OCI-LY7 (cell line): ENCODE measurements at regions not wholly inside any gene's neighbourhood (a gene's known extent, or its start where the extent isn't known, plus 50 kb on each side); places are given as distances from the start of the nearest gene placed in this dataset.

Experiments
- BruUV-seq: library from RNA; stranded (reverse); fragments of 400-500 nt; replicated peaks from 2 replicates; lab custom pipeline; 2021; lab: Mats Ljungman, UMichigan
- CTCF ChIA-PET: fragments of 300-600 bp; sonication (Branson Sonifier 250); formaldehyde crosslinking; loops from one replicate; lab custom pipeline; 2022; ENCODE audit warnings: antibody characterized with exemption; ENCODE audit not compliant: unreplicated experiment; lab: Charles Lee
- POLR2A ChIA-PET: fragments of 300-600 bp; sonication (Branson Sonifier 250); formaldehyde crosslinking; loops from one replicate; lab custom pipeline; 2022; ENCODE audit warnings: antibody characterized with exemption; lab: Charles Lee
- DNase-seq: peaks from one replicate; pipeline ENCODE4 v3.0.0-alpha.2; 2015; ENCODE audit warnings: low spot score
- H2AFZ ChIP-seq: fragments of 200-600 bp; sonication (generic), shearing (Covaris generic); 2 replicates; pipeline ENCODE4 v1.6.1; 2014; ENCODE audit warnings: mild to moderate bottlenecking, antibody characterized with exemption, low read length, moderate library complexity
- H3K27ac ChIP-seq: fragments of 200-600 bp; sonication (generic); 2 replicates; pipeline ENCODE4 v1.5.1; 2014; ENCODE audit warnings: mixed run types, low read depth, mild to moderate bottlenecking, moderate library complexity, low read length, inconsistent platforms; ENCODE audit not compliant: poor library complexity, severe bottlenecking
- H3K36me3 ChIP-seq: fragments of 200-600 bp; sonication (generic); 2 replicates; pipeline ENCODE4 v1.6.1; 2014; ENCODE audit warnings: mild to moderate bottlenecking, antibody characterized with exemption, low read length, moderate library complexity, mixed read lengths; ENCODE audit not compliant: insufficient read depth
- H3K4me1 ChIP-seq: fragments of 200-600 bp; sonication (generic); 2 replicates; pipeline ENCODE4 v1.5.1; 2014; ENCODE audit warnings: mild to moderate bottlenecking, low read length; ENCODE audit not compliant: insufficient read depth, poor library complexity, severe bottlenecking
- H3K4me2 ChIP-seq: fragments of 200-600 bp; sonication (generic); 2 replicates; pipeline ENCODE4 v1.6.1; 2014; ENCODE audit warnings: mild to moderate bottlenecking, low read length
- H3K4me3 ChIP-seq: fragments of 200-600 bp; sonication (generic); 2 replicates; pipeline ENCODE4 v1.5.1; 2014; ENCODE audit warnings: mild to moderate bottlenecking, low read depth, low read length; ENCODE audit not compliant: poor library complexity, severe bottlenecking
- H3K79me2 ChIP-seq: fragments of 200-600 bp; sonication (generic); 2 replicates; pipeline ENCODE4 v1.6.1; 2016; ENCODE audit warnings: low read depth, mild to moderate bottlenecking, low read length, moderate library complexity, mixed read lengths; ENCODE audit not compliant: insufficient read depth
- H3K9me2 ChIP-seq: fragments of 200-600 bp; sonication (generic); 2 replicates; pipeline ENCODE4 v1.6.1; 2016; ENCODE audit warnings: mild to moderate bottlenecking, low read length, mixed read lengths; ENCODE audit not compliant: insufficient read depth
- H3K9me3 ChIP-seq: fragments of 200-600 bp; sonication (generic); 2 replicates; pipeline ENCODE4 v1.6.1; 2014; ENCODE audit warnings: mild to moderate bottlenecking, mixed run types, low read length, mixed read lengths
- H4K20me1 ChIP-seq: fragments of 200-600 bp; sonication (generic); 2 replicates; pipeline ENCODE4 v1.6.1; 2014; ENCODE audit warnings: mild to moderate bottlenecking, antibody characterized with exemption, low read length, moderate library complexity, mixed read lengths; ENCODE audit not compliant: insufficient read depth
- CTCF ChIP-seq: fragments of 200-600 bp; sonication (generic); conservative IDR thresholded peaks from 2 replicates; pipeline ENCODE4 v1.5.1; 2014; ENCODE audit warnings: mild to moderate bottlenecking, antibody characterized with exemption, low read length, moderate library complexity, mixed read lengths
- EZH2phosphoT487 ChIP-seq: fragments of 200-600 bp; sonication (generic); IDR thresholded peaks from 2 replicates; pipeline ENCODE4 v1.6.1; 2018; ENCODE audit warnings: low read depth, borderline replicate concordance, mild to moderate bottlenecking, mixed run types, antibody characterized with exemption, low read length, moderate library complexity, mixed read lengths
- intact Hi-C: fragments of 100-400 bp; cut with micrococcal nuclease; formaldehyde crosslinking; loops from one replicate; pipeline ENCODE4 v1.10.0; 2022; ENCODE audit not compliant: unreplicated experiment

GRCh38 chr15:95362306-95362705 lies 968.2 kb upstream of the NR2F2 start:
- Histone ChIP-seq H3K9me2 (no peaks in the 10 kb centered on the region), H2AFZ (no peak overlapping the region), H4K20me1 (no peaks in the 10 kb centered on the region), H3K36me3 (no peaks in the 10 kb centered on the region), H3K27ac (no peak overlapping the region), H3K4me1 (no peaks in the 10 kb centered on the region), H3K9me3 (no peaks in the 10 kb centered on the region), H3K79me2 (no peaks in the 10 kb centered on the region), H3K4me3 (no peak overlapping the region), H3K4me2 (no peak overlapping the region)
- no peak for DNase-seq
- ChIA-PET POLR2A (no interaction called here), CTCF (no interaction called here)
- no peak for TF ChIP-seq CTCF
- no peak for TF ChIP-seq EZH2phosphoT487
- BruUV-seq: no TSS peak
- intact Hi-C loops: no loop called here

- no TSS peak for BruUV-seq
- intact Hi-C loops: no loop called here
- Histone ChIP-seq H3K9me2 (no peaks in the 10 kb centered on the region), H3K36me3 (no peaks in the 10 kb centered on the region), H4K20me1 (no peaks in the 10 kb centered on the region), H3K4me2 (no peak overlapping the region), H3K79me2 (no peaks in the 10 kb centered on the region), H3K27ac (no peak overlapping the region), H3K4me3 (no peak overlapping the region), H3K4me1 (no peaks in the 10 kb centered on the region), H3K9me3 (no peaks in the 10 kb centered on the region), H2AFZ (no peak overlapping the region)
- no peak for TF ChIP-seq CTCF
- TF ChIP-seq EZH2phosphoT487: no peak
- DNase-seq: no peak
- CTCF ChIA-PET: no interaction called here
- POLR2A ChIA-PET: interaction anchor here (0.7 kb wide), 2 partner anchors 80 to 1954 kb away, joined by 3 to 4 read pairs; no protein-coding TSS in a partner anchor
These were observed 966.9 kb upstream of the NR2F2 start for GRCh38 chr15:95363646-95364045.

- Histone ChIP-seq H3K4me2 (no peak overlapping the region), H3K36me3 (no peaks in the 10 kb centered on the region), H3K9me2 (no peaks in the 10 kb centered on the region), H3K4me3 (no peak overlapping the region), H3K79me2 (no peaks in the 10 kb centered on the region), H3K27ac (no peak overlapping the region), H2AFZ (no peak overlapping the region), H4K20me1 (no peaks in the 10 kb centered on the region), H3K9me3 (no peaks in the 10 kb centered on the region), H3K4me1 (no peaks in the 10 kb centered on the region)
- ChIA-PET CTCF (no interaction called here), POLR2A (no interaction called here)
- TF ChIP-seq CTCF (no peak), EZH2phosphoT487 (no peak)
- no peak for DNase-seq
- no TSS peak for BruUV-seq
- intact Hi-C loops: no loop called here
These were observed 964.9 kb upstream of the NR2F2 start for GRCh38 chr15:95365511-95366107.
